ENCODE measurements at regions not wholly inside any gene's neighbourhood (a gene's known extent, or its start where the extent isn't known, plus 50 kb on each side); places are given as distances from the start of the nearest gene placed in this dataset.
"Not testable (repeated sequence)": the region's sequence is repeated elsewhere in the genome, so short reads cannot be mapped to it uniquely, and the experiment has no call there.

DNA sequence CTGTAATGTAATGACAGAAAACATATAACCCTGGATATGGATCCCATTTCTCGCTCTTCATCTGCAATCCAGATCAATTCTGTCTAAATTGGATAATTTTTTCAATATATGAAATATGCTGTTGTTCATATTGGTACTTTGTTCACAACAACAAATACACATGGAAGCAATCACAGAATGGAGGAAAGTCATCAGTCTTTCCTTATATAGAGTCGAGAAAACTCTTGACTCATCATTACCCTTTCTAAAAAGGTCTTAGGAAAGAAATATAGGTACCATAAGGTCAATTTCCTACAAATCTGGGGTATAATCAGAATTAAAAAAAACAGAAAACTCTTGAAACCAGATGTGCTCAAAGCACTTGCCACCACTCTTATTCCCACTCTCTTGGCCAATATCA, 677.6 kb upstream of the ID4 start:
- DNase-seq: no peak

DNA sequence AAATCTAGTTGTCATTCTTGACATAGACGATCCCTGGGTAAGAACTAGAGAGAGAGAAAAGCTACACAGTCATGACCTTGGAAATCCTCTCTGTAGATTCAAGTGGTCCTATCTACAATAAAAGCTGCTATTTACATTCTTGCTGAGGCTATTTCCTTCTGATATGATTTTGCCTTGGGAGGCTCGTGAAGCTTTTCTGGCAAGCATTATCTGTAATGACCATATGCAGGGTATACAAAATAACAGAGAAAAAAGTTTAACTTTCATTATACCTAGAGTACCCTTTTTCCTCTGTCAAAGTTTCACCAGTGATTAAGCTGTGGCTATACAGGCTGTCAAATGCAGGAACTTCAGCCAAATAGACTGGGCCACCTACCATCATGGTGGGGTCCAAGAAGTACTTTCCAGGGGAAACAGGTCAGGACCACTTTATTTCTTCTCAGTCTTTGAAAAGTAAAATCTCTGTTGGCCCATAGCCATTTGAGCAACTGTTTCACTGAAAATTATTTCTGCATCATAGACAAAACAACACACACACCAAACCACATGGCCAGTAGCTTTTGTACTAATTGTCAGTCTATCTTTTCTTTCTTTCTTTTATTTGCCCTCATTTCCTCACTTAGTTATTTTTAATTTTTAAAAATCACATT, 677.0 kb upstream of the ID4 start:
- no peak for DNase-seq

DNA sequence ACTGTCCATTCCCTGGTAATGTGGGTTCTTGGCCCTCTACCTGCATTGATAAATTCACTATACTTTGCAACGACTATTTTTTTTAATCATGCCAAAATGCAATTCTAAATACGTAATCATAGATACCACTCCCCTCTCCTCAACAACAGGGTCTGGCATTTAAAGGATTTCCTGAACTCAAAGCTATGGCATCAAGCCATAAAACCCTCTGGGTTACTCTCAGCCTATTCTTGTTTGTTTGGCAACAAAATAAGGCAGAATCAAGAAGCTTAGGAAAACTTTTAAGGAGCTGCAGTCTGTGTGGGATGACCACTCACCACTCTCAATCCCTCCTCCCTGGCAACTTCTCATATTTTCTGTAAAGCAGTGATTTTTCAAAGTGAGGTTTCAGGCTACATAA, 669.9 kb upstream of the ID4 start:
- no peak for DNase-seq

DNA sequence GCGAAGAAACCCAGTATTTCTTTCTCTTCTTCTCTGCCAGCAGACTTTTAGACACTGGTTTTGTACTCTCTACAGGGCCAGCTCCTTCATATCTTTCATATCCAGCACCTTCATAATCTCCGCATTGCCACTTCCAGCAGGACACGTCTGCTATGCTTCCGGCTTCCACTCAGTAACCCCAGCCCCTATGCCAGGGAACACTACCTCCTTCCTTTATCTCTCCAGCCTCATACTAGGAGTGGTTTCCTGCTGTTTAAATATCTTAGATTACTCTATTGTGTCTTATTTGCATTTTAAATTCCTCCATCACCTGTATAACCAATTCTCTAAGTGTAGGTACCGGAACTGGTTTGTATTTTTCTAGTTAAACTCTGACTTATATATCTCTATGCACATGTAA, 667.8 kb upstream of the ID4 start:
- no peak for DNase-seq

DNA sequence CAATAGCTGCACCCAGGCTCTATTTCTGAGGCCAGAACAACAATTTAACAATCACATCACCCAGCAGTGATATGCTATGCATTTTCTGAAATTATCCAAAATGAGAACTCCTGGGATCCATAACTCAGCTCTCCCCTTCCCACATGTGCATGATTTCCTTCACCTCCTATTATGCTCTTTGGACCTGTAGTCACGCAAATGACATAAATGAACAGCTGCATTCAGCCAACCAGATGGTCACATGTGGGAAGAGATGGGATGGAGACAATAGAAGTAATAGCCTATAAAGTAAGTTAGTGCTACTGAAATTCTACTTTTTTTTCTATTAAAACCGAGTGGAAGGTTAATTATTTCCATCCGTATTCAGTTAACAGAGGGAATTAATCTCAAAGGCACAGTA, 662.1 kb upstream of the ID4 start:
- peak; percentile 28 for DNase-seq

DNA sequence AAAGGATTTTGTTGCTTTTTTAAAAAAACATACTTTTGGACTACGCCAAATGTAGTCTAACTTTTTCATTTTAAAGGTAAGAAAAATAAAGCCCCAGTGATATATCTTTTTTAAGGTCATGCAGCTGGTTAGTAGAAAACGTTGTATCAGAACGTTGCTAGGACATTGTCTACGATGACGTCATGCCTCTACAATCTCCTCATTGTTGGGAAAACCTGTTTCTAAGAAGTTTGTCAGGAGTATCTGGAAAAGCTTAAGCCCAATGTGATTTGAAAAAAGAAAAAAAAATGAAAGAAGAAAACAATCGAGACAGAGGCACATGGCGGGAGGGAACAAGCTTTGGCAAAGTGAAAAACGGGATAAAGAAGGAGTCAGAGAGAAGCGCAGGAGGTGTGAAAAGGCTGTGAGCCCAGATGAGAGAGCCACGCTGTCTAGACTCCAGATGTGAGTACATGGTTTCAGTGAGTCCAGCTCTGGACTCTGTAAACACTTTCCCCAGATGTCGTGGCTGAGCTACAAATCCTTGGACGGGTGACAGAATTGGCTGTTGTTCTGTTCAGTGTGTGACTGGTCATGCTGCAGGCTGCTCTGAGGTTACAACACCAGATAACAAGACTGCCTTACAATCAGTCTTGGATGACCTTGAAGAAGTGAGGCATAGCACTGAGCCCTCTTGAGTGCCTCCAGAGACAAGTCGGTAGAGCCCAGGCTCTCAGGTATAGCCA, 656.7 kb upstream of the ID4 start:
- peak; percentile 87 for DNase-seq

DNA sequence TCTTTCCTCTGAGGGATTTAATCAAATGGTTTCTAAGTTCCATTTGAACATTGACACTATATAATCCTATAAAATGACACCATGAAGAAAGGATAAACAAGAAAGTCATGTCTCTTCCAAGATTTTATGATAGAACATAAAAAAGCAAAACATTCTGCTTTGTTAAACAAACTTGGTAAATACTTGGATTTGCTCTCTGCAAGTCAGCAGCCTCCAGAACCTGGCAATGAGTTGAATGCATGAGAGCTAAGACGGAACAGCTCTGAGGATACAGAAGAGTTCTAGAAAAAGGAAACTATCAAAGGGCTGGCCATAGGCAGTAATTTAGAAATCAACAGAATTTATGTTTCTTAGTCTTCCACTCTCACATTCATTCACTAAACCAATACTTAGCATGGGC, 656.0 kb upstream of the ID4 start:
- DNase-seq: peak; percentile 40

DNA sequence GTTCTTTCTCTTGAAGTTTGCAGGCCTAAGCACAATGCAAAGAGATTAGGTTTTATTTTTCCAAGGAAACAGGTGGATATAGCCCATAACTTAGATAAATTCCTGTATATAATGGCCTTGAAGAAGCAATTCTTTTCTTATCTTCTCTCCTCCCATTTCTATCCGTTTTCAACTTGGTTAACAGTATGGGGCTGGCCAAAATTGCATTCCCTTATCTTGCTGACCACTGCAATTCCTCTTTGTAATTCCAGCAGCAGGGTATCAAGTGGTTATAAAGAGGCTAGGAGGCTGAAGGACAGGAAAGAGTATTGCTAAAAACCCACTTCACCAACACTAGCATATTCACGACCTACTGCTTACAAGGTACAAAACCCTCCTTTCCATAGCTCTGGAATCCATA, 643.5 kb upstream of the ID4 start:
- no peak for DNase-seq

DNA sequence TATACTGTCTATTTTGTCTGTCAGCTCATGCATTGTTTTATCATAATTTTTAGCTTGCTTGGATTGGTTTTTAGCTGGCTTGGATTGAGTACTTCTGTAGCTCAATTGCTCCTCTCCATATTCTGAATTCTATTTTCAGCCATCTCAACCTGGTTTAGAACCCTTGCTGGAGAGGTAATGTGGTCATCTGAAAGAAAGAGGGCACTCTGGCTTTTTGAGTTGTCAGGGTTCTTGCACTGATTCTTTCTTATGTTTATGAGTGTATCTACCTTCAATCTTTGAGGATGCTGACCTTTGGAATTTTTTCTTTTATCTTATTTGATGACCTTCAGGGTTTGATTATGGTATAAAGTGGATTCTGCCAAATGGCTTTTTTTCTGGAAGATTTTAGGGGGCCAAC, 632.7 kb upstream of the ID4 start:
- DNase-seq: no peak

DNA sequence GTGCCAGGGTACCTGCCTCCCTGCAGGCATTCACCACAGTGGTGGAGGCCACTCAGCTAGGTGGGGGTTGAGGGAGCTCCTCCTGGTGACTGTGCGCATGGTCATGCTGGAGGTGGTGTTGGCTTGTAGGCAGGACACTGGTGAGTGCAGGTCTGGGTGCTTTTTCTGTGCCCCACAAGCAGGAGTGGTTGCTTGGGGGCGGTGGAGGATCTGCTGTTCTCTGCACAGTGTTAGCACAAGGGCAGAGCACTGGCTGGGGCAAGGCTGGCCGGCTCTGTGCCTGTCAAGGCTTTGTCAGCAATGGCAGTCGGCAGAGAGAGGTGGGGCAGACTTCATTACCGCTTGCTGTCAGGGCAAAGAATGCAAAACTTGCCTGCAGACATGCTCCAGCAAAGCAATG, 632.1 kb upstream of the ID4 start:
- DNase-seq: no peak

DNA sequence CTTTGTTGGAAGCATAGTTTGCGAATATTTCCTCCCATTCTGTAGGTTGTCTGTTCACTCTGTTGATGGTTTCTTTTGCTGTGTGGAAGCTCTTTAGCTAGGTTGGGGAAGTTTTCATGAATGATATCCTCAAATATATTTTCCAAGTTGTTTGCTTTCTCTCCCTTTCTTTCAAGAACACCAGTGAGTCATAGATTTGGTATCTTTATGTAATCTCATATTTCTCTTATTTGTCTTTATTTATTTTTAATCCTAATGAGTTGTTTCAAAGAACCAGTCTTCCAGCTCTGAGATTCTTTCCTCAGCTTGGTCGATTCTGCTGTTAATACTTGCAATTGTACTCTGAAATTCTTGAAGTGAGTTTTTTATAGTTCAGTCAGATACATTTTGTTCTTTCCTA, 628.0 kb upstream of the ID4 start:
- DNase-seq: no peak

DNA sequence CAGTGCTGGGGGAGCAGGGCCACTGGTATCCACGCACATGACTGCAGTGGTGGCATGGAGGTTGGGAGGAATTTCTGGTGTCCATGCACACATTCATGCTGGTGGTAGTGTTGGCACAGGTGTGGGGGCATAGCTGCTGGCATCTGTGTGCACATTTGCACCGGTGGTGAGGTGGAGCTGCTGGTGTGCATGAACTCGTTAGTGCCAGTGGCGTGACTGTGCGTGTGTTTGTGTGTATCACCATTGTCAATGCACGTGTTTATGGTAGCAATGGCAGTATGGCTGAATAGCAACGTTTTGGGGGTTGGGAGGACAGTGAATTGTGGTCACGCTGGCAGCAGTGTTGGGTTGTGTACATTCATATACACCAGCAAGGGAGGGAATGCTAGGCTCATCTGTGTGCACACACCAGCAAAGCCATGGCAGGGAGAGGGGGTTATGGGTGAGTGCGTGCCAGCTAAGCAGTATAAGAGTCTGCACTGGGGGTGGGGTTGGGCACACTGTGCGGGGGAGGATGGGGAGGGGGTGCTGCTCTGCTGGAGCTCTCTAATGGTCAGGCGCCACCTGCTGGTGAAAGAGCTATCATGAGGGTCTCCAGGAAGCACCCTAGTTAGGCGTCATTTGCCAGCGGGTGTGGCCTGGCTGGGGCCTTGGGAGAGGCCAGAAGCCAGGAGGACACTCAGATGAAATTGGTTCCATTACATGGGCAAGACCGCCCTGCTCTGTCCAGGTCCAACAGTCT, 626.1 kb upstream of the ID4 start:
- no peak for DNase-seq

DNA sequence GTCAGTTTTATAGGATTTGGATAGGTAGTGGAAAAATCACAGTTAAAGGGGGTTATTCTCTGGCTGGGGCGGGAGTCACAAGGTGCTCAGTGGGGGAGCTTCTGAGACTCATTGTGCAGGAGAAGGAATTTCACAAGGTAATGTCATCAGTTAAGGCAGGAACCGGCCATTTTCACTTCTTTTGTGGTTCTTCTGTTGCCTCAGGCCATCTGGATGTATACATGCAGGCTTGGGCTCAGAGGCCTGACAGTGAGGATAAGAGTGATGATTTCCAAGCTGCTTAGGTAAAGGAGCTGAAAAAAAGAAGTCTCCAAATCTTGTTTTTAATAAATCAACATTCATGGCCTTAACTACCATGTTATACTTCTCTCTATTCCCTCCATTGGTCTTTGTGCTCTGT, 622.9 kb upstream of the ID4 start:
- no peak for DNase-seq

DNA sequence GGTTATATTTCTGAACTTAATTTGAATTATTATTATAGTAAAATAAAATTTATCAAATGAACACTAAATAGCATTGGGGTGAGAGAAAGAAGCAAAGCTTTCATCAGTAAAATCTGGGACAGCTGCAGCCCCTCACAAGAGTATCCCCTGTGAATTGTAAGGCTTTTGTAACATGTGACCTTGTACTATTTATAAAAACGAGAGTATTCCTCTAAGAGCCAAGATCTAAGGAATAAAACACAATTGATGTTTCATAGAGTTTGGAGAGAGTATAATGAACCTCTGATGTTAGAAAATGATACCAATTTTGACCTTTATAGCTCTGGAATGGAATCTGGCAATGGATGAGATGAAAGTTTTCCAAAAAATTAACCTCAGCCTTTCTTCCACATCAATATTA, 617.2 kb upstream of the ID4 start:
- DNase-seq: no peak

DNA sequence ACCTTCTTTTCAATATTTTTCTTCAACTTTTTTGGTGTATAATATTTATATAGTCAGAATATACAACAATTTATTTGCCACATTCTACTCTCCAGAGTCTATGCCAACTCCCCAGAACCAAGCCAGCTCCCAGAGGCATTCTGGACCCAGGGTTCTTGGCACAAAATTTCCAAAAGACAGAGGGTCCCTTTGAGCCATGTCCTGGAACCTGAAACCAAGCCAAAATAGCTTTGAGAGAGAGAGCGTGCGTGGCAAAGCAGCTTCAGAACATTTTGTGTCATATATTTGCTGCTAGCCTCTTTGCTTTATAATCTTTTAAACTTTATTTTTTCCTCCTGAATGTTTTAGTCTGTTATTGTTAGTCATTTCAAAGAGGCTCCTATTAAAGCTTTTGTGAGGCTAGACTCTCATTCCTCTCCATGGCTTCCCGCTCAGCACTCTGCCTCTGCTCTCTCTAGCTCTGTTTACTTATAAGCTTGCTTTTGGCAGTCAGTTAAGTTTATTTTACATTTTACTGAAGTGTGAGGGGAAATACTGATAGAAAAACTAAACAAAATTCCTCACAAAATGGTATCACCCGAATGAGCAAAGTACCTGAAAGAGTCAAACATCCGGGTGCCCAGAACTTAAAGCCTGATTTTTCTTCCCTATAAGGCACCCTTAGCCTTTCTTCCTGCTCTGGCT, 605.1 kb upstream of the ID4 start:
- no peak for DNase-seq

DNA sequence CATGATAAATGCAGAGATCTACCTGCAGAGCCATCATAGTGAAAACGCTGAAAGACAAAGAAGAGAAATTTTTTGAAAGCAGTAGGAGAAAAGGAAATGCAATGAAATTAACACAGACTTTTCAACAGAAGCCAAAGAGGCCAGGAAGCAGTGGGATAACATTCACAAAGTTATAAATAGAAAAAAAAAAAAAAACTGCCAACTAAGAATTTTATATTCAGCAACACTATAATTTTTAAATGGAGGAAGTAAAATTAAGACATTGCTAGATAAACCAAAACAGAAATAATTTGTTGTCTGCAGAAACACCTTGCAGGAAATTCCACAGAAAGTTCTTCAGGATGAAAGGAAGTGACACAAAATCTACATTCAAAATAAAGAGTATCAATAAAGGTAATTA, 591.5 kb upstream of the ID4 start:
- DNase-seq: no peak

DNA sequence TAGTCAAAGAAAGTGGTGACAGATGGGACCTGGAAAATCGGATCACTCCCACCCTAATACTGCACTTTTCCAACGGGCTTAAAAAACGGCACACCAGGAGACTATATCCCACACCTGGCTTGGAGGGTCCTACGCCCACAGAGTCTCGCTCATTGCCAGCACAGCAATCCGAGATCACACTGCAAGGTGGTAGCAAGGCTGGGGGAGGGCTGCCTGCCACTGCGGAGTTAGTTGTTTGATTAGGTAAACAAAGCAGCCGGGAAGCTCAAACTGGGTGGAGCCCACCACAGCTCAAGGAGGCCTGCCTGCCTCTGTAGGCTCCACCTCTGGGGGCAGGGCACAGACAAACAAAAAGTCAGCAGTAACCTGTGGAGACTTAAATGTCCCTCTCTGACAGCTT, 590.0 kb upstream of the ID4 start:
- DNase-seq: not testable (repeated sequence)

DNA sequence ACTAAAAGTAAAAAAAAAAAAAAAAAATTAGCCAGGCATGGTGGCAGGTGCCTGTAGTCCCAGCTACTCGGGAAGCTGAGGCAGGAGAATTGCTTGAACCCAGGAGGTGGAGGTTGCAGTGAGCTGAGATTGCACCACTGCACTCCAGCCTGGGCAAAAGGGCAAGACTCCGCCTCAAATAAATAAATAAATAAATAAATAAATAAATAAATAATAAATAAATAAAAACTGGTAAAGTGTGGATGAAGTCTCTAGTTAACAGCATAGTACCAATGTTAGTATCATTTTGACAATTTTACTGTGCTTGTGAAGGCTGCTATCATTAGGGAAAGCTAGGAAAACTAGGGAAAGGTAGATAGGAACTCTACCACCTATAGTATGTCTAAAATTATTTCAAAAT, 581.0 kb upstream of the ID4 start:
- not testable (repeated sequence) for DNase-seq

DNA sequence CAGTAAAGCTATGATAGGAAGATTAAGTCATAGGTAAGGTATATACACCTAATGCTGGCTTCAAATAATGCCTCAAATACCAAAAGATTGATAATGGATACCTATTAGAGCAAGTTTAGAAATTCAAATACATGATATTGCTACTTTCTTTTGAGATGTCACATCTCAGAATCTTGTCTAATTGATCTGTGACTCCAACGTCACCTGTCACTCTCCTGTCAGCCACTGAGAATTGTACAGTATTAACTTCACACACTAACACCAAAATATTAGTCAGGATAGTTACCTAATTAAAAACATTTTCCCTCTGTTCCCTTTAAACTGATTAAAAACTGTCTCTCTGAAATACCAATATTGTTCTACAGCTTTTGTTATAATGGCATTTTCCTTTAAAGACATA, 575.5 kb upstream of the ID4 start:
- DNase-seq: no peak

DNA sequence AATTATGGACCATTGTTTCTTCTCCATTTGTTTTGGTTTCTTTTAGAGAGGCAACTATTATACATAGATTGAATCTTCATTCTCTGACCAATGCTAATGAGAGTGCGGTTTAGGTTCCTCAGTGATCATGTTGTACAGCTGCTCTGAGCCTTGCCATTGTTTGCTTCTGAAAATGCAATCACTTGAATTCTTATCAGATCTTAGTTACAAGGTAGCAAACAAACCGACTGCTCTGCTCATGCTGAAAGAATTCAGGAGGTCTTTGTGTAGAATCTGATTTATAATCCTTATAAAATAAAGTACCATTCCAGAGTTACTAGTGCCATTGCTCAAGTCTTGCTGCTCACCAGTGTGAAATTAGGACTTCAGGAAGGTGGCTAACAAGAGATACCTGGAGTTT, 569.1 kb upstream of the ID4 start:
- DNase-seq: no peak

DNA sequence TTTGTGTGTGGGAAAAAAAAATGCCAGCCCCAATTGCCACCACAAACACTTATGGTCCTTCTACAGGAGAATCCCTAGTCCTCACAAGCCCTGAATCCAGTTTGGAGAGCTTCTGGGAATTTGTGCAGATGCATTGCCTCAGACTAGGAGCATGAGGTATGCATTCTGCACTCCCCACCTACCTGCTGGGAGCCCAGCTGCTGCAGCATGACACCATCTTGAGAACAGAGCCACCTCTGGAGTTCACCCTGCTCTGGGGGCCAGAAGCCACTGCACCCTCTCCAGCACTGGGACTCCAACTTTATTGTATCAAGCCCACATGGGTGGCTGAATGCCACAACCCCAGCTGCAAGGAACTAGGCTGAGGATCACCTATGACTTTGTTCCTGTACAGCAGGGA, 568.5 kb upstream of the ID4 start:
- DNase-seq: no peak

DNA sequence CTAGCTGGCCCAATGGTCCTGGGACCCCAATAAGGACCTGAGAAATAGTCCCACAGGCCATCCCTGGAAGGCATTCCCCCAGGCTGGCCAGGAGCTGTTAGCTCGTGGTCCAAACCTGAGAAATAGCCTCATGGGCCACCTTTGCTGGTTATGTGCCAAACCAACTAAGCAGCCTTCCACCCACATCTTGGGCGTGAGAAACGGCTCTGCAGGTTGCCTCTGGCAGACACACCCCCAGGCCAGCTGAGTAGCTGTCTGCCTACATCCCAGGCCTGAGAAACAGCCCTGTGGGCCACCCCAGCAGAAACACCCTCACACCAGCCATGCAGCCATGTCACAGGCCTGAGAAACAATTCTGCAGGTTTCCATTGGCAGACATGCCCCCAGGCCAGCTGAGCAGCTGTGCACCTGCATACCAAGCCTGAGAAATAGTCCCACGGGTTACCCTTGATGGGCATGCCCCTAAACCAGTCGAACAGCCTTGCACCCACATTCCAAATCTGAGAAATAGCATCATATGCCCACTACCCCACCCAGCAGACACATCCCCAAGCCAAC, 567.8 kb upstream of the ID4 start:
- no peak for DNase-seq

DNA sequence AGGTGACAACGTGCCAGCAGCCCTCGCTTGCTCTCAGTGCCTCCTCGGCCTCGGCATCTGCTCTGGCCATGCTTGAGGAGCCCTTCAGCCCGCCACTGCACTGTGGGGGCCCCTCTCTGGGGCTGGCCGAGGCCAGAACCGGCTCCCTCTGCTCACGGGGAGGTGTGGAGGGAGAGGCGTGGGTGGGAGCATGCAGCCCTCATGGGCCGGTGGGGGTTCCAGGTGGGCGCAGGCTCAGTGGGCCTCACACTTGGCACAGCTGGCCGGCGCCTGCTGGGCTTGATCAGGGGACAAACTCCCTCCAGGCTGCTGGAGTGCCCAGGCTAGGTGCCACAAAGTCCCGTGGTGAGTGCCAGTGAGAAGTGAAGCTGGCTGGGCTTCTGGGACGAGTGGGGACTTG, 566.6 kb upstream of the ID4 start:
- DNase-seq: no peak
